ENCODE measurements at regions not wholly inside any gene's neighbourhood (a gene's known extent, or its start where the extent isn't known, plus 50 kb on each side); places are given as distances from the start of the nearest gene placed in this dataset.
"Not testable (repeated sequence)": the region's sequence is repeated elsewhere in the genome, so short reads cannot be mapped to it uniquely, and the experiment has no call there.

DNA sequence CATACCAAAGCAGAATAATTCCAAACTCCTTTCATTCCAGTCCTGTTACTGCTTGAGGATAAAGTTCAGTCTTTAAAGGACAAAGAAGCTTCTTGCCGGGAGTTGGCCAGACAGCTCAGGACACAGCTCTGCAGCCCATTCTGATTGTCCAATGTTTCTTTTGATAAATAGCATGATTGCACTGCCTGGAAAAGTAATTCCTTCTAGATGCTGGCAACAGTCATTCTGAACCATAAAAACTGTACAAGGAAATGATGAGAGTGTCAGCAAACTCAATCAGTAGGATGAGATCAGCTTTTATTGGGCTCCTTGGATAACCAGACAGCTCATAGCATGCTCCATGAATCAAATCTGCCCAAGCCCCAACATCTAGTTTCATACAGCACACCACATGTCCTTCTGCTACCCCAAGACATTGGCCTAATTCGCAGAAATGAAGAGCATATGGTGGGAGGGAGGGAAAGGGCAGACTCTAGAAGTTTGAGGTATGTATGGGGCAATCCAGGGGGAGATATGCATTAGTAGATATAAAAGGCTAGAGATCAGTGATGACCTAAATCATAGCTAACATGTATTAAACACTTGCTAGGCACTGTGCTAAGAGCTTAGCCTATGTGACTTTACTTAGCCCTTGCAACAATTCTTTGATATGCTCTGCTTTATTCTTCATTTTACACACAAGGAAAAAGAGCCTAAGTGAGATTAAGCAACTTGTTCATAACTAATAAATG lies 219.9 kb upstream of the NREP start:
- no peak for DNase-seq (ENCODE audit: low spot score)

GRCh38 chr5:111975133-111975532 lies 218.1 kb upstream of the NREP start:
- DNase-seq (ENCODE audit: low spot score): no peak

DNA sequence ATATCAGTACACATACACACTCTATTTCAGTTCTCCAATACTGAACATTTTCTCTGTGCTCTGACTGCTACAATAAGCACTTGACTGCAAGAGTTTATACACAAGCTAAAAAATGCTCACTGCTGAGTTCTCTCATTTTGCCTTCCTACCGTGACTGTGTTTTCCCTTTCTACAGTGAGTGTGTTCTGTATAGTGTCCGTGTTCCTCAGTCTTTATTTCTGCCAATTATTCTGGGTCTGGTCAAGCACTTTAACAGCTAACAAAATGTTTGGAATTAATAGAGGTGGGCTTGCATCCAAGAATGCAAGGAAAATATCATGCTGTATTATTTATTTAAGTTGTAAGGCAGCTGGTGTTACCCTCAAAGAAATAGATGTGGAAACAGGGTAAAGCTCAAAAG lies 217.0 kb upstream of the NREP start:
- no peak for DNase-seq (ENCODE audit: low spot score)

GRCh38 chr5:111972548-111972947 lies 215.6 kb upstream of the NREP start:
- no peak for DNase-seq (ENCODE audit: low spot score)

DNA sequence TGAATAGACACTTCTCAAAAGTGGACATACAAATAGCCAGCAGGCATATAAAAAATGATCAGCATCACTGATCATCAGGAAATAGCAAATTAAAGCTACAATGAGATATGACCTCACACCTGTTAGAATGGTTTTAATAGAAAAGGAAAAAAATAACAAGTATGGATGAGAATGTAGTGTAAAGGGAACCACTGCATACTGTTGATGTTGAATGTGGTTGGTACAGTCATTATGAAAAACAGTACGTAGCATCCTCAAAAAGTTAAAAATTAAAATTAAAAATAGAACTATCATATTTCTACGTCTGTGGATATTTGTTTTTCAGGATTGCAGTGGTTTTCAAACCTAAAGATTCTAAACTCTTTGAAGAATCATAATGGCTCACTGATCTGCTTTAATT lies 215.1 kb upstream of the NREP start:
- DNase-seq (ENCODE audit: low spot score): no peak

- no peak for DNase-seq (ENCODE audit: low spot score)
These were observed 211.5 kb upstream of the NREP start for GRCh38 chr5:111968459-111968858.

GRCh38 chr5:111967463-111967862 lies 210.5 kb upstream of the NREP start:
- DNase-seq (ENCODE audit: low spot score): no peak

DNA sequence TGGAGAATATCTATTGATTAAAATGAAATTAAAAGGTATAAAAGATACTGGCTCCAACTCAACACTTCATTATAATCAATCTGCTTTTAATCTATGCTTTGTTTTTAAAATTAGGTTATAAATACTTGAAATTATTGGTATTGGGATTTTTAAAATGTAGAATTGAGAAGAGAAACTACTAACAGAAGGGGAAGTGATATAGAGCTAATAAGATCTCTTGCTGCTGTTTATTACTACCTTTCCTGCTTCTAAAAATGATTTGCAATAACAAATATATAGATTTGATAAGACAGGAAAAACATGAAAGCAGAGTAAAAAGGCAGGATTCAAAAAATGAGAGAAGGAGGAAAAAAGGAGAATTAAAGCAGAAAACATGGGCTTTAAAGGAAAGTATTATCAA lies 209.3 kb upstream of the NREP start:
- DNase-seq (ENCODE audit: low spot score): no peak

GRCh38 chr5:111963555-111963954 lies 206.6 kb upstream of the NREP start:
- DNase-seq (ENCODE audit: low spot score): no peak

- no peak for DNase-seq (ENCODE audit: low spot score)
These were observed 205.9 kb upstream of the NREP start for GRCh38 chr5:111962906-111963305.

DNA sequence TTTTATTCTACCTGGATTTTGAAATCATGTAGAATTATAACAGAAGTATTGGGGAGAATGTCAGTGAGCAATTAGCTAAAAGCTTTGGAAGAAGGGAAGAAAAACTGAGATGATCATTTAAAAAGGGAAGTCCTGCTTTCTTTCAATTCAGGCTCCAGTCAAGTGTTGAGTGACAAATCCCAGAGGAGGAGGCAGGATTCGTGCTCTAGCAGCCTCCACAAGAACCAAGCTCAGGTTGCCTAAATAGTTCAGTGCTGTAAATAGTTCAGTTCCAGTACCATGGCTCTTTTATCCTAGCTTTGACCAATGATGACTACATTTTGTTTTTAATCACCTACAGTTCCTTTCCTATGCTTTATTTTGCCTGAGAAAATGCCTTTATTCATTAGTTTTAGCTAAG lies 204.9 kb upstream of the NREP start:
- DNase-seq (ENCODE audit: low spot score): no peak

GRCh38 chr5:111960476-111961215 lies 203.7 kb upstream of the NREP start:
- no peak for DNase-seq (ENCODE audit: low spot score)

DNA sequence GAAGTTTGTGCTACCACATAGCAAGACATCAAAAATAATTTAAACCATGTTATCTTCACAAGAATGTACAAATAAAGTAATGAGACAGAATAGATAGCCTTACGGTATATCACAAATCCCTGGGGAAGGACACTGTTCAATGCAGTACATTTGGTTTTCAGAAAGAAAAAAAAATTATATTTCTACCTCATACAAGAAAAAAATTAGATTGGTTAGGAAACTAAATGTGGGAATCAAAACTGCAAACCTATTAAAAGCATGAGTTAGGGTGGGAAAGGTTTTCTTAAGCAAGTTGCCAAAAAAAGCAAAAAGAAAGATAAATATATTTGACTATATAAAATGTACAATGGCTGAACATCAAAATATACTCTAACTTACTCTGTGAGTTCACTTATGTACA lies 201.9 kb upstream of the NREP start:
- DNase-seq (ENCODE audit: low spot score): no peak

DNA sequence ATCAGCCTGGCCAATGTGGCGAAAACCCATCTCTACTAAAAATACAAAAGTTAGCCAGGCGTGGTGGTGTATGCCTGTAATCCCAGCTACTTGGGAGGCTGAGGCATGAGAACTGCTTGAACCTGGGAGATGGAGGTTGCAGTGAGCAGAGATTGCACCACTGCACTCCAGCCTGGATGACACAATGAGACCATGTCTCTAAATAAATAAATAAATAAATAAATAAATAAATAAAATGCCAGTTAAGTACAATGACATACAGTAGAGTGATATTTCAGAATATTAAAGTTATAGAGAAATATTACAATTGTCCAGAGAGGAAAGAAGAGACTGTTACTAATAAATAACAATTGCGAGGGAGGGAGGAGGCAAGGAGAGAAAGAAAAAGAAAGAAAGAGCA lies 199.8 kb upstream of the NREP start:
- DNase-seq (ENCODE audit: low spot score): not testable (repeated sequence)

DNA sequence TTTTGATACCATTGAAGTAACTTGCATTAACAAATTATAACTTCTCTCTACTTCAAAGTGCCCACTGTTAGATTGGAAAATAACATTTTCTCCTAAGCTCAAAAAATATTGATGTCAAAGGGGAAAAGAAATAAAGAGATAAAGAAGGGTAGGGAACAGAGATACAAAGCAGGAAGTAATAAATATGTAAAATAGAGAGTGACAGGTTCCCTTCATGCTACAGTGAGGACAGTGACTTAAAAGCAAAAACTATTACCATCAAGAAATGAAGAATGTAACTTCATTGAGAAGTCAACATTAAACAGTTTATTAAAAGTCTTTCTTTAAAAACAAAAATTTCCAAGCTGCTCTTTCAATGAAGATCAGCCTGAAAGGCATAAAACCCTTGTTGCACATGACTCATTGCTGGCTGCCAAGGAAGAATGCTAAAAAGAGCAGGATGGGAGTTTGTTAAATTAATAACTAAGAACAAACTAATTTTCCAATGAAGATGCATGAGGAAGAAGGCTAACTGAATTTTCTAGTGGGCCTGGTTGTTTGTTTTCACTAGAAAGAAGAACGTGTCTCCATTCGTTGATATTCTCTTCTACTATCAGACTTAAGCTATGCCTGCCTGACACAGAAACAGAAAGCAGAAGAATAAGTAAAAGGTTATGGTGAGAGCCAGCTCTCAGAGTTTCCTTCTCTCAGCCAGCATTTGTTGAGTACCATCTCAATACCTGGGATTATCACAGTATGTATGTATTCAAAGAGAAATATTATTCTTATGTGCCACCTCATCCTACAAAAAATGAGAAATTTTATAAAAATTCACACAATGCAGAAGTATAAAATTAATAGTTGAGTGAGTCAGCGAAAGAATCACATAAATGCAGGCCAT lies 197.8 kb upstream of the NREP start:
- DNase-seq (ENCODE audit: low spot score): no peak

DNA sequence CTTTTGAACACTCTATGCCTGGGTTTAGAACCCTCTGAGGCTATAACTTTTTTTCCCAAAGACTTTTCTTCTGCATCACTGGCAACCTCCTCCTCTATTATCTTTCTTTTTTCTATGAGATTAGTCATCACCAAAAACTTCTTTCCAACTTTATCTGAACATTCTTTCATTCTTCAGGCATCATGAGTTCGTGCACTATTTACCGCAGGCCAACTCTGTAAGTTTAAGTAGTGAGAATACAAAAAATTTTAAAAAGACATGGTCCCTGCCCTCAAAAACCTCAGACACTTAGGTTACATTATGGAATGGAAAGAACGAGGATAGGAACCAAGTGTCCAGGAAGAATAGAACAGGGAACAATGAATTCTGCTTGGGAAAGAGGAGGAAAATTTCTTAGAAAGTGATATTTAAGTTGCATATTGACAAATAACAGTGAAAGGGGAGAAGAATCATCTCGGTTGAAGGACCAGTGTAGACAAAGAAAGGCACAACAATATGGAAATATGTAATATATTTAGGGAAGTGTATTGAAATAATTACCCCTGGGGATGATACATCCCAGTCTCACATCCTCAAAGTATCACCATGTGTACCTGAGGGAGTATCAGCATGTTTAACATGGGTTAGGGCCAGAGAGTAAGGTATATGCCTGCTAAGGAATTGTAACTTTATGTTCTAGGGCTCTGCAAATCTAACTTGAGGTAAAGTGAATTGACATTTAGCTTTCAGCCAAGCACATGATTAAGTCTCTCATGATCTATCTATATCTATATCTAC lies 196.5 kb upstream of the NREP start:
- no peak for DNase-seq (ENCODE audit: low spot score)

DNA sequence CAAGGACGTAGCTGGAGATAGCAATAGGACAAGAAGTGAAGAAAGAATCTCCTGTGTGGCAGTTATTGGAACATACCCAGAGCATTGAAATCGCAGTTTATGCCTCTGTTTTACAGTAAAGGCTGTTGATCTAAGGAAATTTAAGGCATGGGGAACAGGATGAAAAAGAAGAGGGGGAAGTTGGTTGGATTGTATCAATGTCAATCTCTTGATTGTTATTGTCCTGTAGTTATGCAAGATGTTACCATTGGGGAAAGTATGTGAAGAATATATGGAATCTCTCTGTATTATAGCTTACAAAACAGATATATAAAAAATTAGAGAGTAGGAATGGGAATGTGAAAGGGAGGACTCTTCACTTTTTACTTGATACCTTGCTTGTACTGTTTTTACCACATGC lies 195.6 kb upstream of the NREP start:
- DNase-seq (ENCODE audit: low spot score): no peak

DNA sequence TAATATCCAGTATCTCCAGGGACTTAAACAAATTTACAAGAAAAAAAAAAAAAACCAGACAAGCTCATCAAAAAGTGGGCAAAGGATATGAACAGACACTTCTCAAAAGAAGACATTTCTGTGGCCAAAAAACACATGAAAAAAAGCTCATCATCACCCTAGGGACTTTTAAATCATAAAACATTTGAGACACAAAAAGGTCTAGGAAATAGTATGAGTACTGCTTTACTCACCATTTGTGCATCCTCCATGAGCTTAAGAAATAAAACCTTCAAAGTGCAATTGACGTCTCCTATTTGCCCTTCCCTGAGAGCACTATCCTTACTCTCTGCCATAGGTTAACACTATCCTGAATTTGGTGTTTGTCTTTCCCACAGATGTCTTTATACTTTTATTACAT lies 193.7 kb upstream of the NREP start:
- DNase-seq (ENCODE audit: low spot score): no peak

- DNase-seq (ENCODE audit: low spot score): peak; percentile 23
These were observed 191.3 kb upstream of the NREP start for GRCh38 chr5:111948092-111948841.

DNA sequence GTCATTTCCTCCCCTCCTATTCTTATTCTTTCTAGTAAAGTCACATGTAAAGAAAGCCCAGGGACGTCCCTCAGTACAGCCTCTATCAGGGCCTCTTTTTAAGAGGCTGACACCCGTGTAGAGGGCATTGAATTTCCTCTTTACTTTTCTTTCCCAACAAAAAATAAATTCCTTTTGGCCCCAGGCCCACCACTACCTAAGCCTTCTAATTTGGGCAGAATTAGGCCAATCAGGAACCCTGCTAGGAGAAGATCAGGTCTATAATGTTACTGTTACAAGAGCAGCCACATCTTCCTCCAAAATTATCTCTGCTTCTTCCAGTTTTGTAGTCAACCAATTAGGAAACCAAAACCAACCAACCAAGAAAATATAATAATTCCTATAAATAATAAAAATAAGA lies 189.6 kb upstream of the NREP start:
- DNase-seq (ENCODE audit: low spot score): no peak

DNA sequence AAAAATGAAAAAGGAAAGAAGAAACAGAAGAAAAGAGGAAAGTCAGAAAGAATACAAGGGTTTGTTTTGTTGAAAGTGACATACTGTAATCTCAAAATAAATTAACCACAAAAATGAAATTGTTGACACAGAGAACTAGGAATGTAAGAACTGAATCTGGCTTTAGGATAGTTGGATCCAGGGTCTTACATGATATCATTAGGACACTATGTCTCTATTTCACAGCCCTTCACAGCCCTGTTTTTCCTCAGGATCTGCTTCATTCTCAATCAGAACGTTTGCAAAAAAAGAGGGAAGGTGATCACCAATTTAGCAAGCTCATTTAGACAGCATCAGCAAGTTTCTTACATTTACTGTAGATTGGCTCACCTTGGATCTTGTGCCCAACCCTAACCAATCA lies 188.5 kb upstream of the NREP start:
- DNase-seq (ENCODE audit: low spot score): no peak
